Panc1 (cell line): ENCODE measurements at regions not wholly inside any gene's neighbourhood (a gene's known extent, or its start where the extent isn't known, plus 50 kb on each side); places are given as distances from the start of the nearest gene placed in this dataset.

Experiments used
- POLR2AphosphoS5 ChIP-seq: IDR thresholded peaks from 2 replicates; pipeline ENCODE4 v1.6.1; 2012; ENCODE audit warnings: mild to moderate bottlenecking, low read depth, low read length, moderate library complexity
- SIN3A ChIP-seq: IDR thresholded peaks from 2 replicates; pipeline ENCODE4 v1.6.1; 2012; ENCODE audit warnings: low read depth, mild to moderate bottlenecking, low read length, moderate library complexity, borderline replicate concordance; ENCODE audit not compliant: insufficient read depth
- TF ChIP-seq, protein P1 (sequence below): fragments of 450-650 bp; IDR thresholded peaks from 2 replicates; pipeline ENCODE4 v1.5.1; 2017; ENCODE audit warnings: mild to moderate bottlenecking
- TF ChIP-seq, protein P2 (sequence below), 2 experiments: IDR thresholded peaks; 2 replicates each; pipeline ENCODE4 v1.6.1; 2011 to 2012; ENCODE audit warnings: low read depth in 2 of 2, control low read depth in 1 of 2, low read length in 1 of 2, mild to moderate bottlenecking in 1 of 2, moderate library complexity in 1 of 2; ENCODE audit not compliant: insufficient read depth in 1 of 2

DNA sequence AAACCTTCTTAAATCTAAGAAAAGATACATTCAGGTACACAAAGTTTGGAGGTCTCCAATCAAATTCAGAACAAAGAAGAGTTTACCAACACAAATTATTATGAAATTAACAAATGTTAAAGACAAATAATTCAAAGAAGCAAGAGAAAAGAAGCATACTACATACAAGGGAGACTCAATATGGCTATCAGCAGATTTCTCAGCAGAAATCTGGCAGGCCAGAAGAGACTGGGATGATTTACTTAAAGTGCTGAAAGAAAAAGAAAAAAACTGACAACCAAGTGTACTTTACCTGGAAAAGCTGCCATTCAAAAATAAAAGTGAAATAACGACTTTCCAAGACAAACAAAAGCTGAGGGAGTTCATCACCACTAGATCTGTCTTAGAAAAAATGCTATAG, 64.4 kb upstream of the HTR2C start:
- TF ChIP-seq, protein P1, sequence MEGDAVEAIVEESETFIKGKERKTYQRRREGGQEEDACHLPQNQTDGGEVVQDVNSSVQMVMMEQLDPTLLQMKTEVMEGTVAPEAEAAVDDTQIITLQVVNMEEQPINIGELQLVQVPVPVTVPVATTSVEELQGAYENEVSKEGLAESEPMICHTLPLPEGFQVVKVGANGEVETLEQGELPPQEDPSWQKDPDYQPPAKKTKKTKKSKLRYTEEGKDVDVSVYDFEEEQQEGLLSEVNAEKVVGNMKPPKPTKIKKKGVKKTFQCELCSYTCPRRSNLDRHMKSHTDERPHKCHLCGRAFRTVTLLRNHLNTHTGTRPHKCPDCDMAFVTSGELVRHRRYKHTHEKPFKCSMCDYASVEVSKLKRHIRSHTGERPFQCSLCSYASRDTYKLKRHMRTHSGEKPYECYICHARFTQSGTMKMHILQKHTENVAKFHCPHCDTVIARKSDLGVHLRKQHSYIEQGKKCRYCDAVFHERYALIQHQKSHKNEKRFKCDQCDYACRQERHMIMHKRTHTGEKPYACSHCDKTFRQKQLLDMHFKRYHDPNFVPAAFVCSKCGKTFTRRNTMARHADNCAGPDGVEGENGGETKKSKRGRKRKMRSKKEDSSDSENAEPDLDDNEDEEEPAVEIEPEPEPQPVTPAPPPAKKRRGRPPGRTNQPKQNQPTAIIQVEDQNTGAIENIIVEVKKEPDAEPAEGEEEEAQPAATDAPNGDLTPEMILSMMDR = no peak
- TF ChIP-seq SIN3A (no peak), POLR2AphosphoS5 (no peak)
- TF ChIP-seq, protein P2, sequence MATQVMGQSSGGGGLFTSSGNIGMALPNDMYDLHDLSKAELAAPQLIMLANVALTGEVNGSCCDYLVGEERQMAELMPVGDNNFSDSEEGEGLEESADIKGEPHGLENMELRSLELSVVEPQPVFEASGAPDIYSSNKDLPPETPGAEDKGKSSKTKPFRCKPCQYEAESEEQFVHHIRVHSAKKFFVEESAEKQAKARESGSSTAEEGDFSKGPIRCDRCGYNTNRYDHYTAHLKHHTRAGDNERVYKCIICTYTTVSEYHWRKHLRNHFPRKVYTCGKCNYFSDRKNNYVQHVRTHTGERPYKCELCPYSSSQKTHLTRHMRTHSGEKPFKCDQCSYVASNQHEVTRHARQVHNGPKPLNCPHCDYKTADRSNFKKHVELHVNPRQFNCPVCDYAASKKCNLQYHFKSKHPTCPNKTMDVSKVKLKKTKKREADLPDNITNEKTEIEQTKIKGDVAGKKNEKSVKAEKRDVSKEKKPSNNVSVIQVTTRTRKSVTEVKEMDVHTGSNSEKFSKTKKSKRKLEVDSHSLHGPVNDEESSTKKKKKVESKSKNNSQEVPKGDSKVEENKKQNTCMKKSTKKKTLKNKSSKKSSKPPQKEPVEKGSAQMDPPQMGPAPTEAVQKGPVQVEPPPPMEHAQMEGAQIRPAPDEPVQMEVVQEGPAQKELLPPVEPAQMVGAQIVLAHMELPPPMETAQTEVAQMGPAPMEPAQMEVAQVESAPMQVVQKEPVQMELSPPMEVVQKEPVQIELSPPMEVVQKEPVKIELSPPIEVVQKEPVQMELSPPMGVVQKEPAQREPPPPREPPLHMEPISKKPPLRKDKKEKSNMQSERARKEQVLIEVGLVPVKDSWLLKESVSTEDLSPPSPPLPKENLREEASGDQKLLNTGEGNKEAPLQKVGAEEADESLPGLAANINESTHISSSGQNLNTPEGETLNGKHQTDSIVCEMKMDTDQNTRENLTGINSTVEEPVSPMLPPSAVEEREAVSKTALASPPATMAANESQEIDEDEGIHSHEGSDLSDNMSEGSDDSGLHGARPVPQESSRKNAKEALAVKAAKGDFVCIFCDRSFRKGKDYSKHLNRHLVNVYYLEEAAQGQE (IDR thresholded peaks at IDR 0.05; ENCODE audit: insufficient read depth in 1 of 2, low read depth in 2 of 2, low read length in 1 of 2) = no peak
